ENCODE measurements at regions not wholly inside any gene's neighbourhood (a gene's known extent, or its start where the extent isn't known, plus 50 kb on each side); places are given as distances from the start of the nearest gene placed in this dataset.

- intact Hi-C loops (cut with DNase I), result no loop called here
- DNase-seq (ENCODE audit: low spot score), result no peak
Observed at GRCh38 chr7:26584326-26584725, 280.1 kb downstream of the SKAP2 start.

GRCh38 chr7:26584987-26585665 lies 279.3 kb downstream of the SKAP2 start:
- intact Hi-C loops (cut with DNase I), result no loop called here
- no peak for DNase-seq (ENCODE audit: low spot score)

- DNase-seq (ENCODE audit: low spot score), result no peak
- intact Hi-C loops (cut with DNase I), result no loop called here
Observed at GRCh38 chr7:26587536-26587935, 276.9 kb downstream of the SKAP2 start.

GRCh38 chr7:26588511-26588910 lies 275.9 kb downstream of the SKAP2 start:
- DNase-seq (ENCODE audit: low spot score), result no peak
- intact Hi-C loops (cut with DNase I), result no loop called here

GRCh38 chr7:26590709-26591108 lies 273.7 kb downstream of the SKAP2 start:
- intact Hi-C loops (cut with DNase I), result no loop called here
- DNase-seq (ENCODE audit: low spot score), result no peak

GRCh38 chr7:26592011-26592410 lies 272.4 kb downstream of the SKAP2 start:
- DNase-seq (ENCODE audit: low spot score), result no peak
- intact Hi-C loops (cut with DNase I), result no loop called here

GRCh38 chr7:26593393-26593792 lies 271.0 kb downstream of the SKAP2 start:
- no peak for DNase-seq (ENCODE audit: low spot score)
- intact Hi-C loops (cut with DNase I), result no loop called here

- DNase-seq (ENCODE audit: low spot score), result no peak
- intact Hi-C loops (cut with DNase I), result no loop called here
Observed at GRCh38 chr7:26593896-26594295, 270.5 kb downstream of the SKAP2 start.

GRCh38 chr7:26594553-26594952 lies 269.8 kb downstream of the SKAP2 start:
- intact Hi-C loops (cut with DNase I), result no loop called here
- DNase-seq (ENCODE audit: low spot score), result no peak

GRCh38 chr7:26598867-26599266 lies 265.5 kb downstream of the SKAP2 start:
- no peak for DNase-seq (ENCODE audit: low spot score)
- intact Hi-C loops (cut with DNase I), result no loop called here

GRCh38 chr7:26599982-26600381 lies 264.4 kb downstream of the SKAP2 start:
- no peak for DNase-seq (ENCODE audit: low spot score)
- intact Hi-C loops (cut with DNase I), result no loop called here

- intact Hi-C loops (cut with DNase I), result no loop called here
Observed at GRCh38 chr7:26600411-26600810, 264.0 kb downstream of the SKAP2 start.

GRCh38 chr7:26603631-26604030 lies 260.8 kb downstream of the SKAP2 start:
- no peak for DNase-seq (ENCODE audit: low spot score)
- intact Hi-C loops (cut with DNase I), result no loop called here

More at GRCh38 chr7:26600411-26600810, 264.0 kb downstream of the SKAP2 start:
- DNase-seq (ENCODE audit: low spot score), result no peak

GRCh38 chr7:26608402-26608801 lies 256.0 kb downstream of the SKAP2 start:
- DNase-seq (ENCODE audit: low spot score), result no peak
- intact Hi-C loops (cut with DNase I), result no loop called here

- intact Hi-C loops (cut with DNase I), result no loop called here
- no peak for DNase-seq (ENCODE audit: low spot score)
Observed at GRCh38 chr7:26609082-26609481, 255.3 kb downstream of the SKAP2 start.

GRCh38 chr7:26609532-26609931 lies 254.9 kb downstream of the SKAP2 start:
- intact Hi-C loops (cut with DNase I), result no loop called here

GRCh38 chr7:26612742-26613141 lies 251.6 kb downstream of the SKAP2 start:
- no peak for DNase-seq (ENCODE audit: low spot score)
- intact Hi-C loops (cut with DNase I), result no loop called here

More at GRCh38 chr7:26609532-26609931, 254.9 kb downstream of the SKAP2 start:
- DNase-seq (ENCODE audit: low spot score), result no peak

- intact Hi-C loops (cut with DNase I), result no loop called here
- DNase-seq (ENCODE audit: low spot score), result no peak
Observed at GRCh38 chr7:26614503-26614902, 249.9 kb downstream of the SKAP2 start.

GRCh38 chr7:26616235-26616634 lies 248.2 kb downstream of the SKAP2 start:
- DNase-seq (ENCODE audit: low spot score), result no peak
- intact Hi-C loops (cut with DNase I), result no loop called here

GRCh38 chr7:26617066-26617465 lies 247.3 kb downstream of the SKAP2 start:
- no peak for DNase-seq (ENCODE audit: low spot score)
- intact Hi-C loops (cut with DNase I), result no loop called here

Data from cardiac septum (tissue), 1 donor.